ENCODE measurements at regions not wholly inside any gene's neighbourhood (a gene's known extent, or its start where the extent isn't known, plus 50 kb on each side); places are given as distances from the start of the nearest gene placed in this dataset.

DNA sequence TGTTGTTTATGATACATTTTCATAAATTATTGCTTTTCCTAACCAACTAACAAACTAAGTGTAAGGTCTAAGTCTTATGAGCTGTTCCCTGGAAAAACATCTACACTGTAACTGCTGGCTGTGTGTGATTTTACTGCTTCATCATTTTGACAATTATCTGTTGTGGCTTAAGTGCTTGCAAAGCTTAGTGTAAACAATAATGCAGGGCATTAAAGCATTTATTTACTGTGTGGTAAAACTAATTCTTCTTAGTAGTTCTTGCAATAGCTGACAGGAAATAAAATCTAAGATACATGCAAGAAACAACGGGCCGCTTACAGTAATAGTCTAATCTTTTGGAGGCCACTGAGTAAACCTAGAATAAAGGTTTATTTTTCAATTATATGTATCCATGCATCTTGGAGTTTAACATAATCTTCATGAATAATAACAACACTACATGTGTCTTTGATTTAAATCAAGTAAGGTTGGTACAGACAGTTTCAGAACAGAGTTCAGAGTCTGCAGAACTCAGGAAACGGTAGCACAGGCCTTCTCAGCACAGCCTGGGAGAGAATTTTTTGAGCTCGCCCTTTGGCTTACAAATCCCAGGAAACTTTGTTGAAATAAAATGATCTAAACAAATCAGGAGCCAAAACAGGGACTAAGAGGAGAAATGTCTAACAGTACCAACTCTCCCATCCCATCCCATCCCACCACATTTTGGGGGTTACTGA lies 473.1 kb downstream of the NR2F1-AS1 start:
- dilution Hi-C loops (cut with MboI; ENCODE audit: extremely low pct_ligation_motif_present, low sequenced_read_pairs), result no loop called here
- DNase-seq (ENCODE audit: low read depth, low spot score) (no peak), FAIRE-seq (no peak)
- H3K9me3 ChIP-seq (replicated peaks; ENCODE audit: control insufficient read depth, insufficient read depth, low read length), result no peaks in the 10 kb centered on the region
- ChIA-PET CTCF (interaction anchor here (0.8 to 1.2 kb wide), 3 partner anchors 10 to 15 kb away, joined by 3 to 5 read pairs (median 4); no protein-coding TSS in a partner anchor), POLR2A (no interaction called here)
- H2AFZ ChIP-seq (ENCODE audit: low read depth, low read length), result no peak overlapping the region
- no peaks in the 10 kb centered on the region for H4K20me1 ChIP-seq (replicated peaks; ENCODE audit: control insufficient read depth, extremely low read depth, insufficient read depth, low read length)
- TF ChIP-seq POLR2A (IDR thresholded peaks at IDR 0.05; ENCODE audit: low read depth, low read length), result no peak
- no peak for TF ChIP-seq POLR2AphosphoS5 (IDR thresholded peaks at IDR 0.05; ENCODE audit: insufficient read depth, low read depth, low read length)
- no peak for TF ChIP-seq FOS (IDR thresholded peaks at IDR 0.05; ENCODE audit: borderline replicate concordance, insufficient read depth, low read length)
- TF ChIP-seq, protein P1, sequence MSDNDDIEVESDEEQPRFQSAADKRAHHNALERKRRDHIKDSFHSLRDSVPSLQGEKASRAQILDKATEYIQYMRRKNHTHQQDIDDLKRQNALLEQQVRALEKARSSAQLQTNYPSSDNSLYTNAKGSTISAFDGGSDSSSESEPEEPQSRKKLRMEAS (IDR thresholded peaks at IDR 0.05; ENCODE audit: insufficient read depth, insufficient read length), result no peak
- TF ChIP-seq MYC (IDR thresholded peaks at IDR 0.05; ENCODE audit: low read depth, low read length), result no peak
- no peak for TF ChIP-seq GATA2 (IDR thresholded peaks at IDR 0.05; ENCODE audit: insufficient read depth, insufficient read length, low read depth, low read length)
- no peaks in the 10 kb centered on the region for H3K4me1 ChIP-seq (ENCODE audit: control insufficient read depth, extremely low read depth, insufficient read depth, low read length)
- H3K9me1 ChIP-seq (replicated peaks; ENCODE audit: control insufficient read depth, extremely low read depth, insufficient read depth, low read length), result peaks cover 2% of the 10 kb centered on the region
- H3K36me3 ChIP-seq (ENCODE audit: control insufficient read depth in 2 of 2, extremely low read depth in 1 of 2, insufficient read depth in 2 of 2, low read length in 2 of 2), result no peaks in the 10 kb centered on the region
- no peak overlapping the region for H3K27ac ChIP-seq (ENCODE audit: insufficient read depth, low read depth, low read length)
- H3K4me2 ChIP-seq (ENCODE audit: insufficient read depth, low read length), result no peak overlapping the region
- H3K27me3 ChIP-seq (ENCODE audit: control insufficient read depth in 2 of 2, insufficient read depth in 2 of 2, low read length in 2 of 2), result no peaks in the 10 kb centered on the region
- H3K79me2 ChIP-seq (ENCODE audit: control insufficient read depth, insufficient read depth, low read length), result no peaks in the 10 kb centered on the region
- no peak overlapping the region for H3K4me3 ChIP-seq (replicated peaks in 1 of 3; ENCODE audit: insufficient read depth in 1 of 3, low read depth in 1 of 3, low read length in 3 of 3)
- H3K9ac ChIP-seq (replicated peaks; ENCODE audit: extremely low read depth, insufficient read depth, low read length), result no peak overlapping the region
- intact Hi-C loops (cut with micrococcal nuclease), result no loop called here
- BruUV-seq (replicated peaks), result no TSS peak

DNA sequence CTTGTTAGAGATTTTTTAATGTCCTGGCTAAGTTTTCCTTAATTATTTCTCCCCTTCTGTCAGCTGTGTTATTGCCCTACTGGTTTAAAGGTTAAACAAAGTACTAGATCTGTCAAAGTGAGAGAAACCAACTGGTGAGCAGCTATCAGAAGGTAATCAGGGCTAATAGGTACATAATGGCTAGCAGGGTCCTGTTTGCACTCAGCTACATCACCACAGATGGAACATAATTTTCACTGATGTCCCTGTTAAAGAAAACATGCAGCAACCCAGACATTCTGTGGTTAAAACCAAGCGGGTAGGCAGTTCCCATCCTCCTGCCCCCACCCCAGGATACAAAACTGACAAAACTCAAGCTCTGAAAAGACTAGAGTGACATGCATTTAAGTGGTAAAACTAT lies 473.9 kb downstream of the NR2F1-AS1 start:
- H3K4me3 ChIP-seq (replicated peaks in 1 of 3; ENCODE audit: insufficient read depth in 1 of 3, low read depth in 1 of 3, low read length in 3 of 3), result no peak overlapping the region
- no peaks in the 10 kb centered on the region for H3K4me1 ChIP-seq (ENCODE audit: control insufficient read depth, extremely low read depth, insufficient read depth, low read length)
- no peak for DNase-seq (ENCODE audit: low read depth, low spot score)
- H3K9me3 ChIP-seq (replicated peaks; ENCODE audit: control insufficient read depth, insufficient read depth, low read length), result no peaks in the 10 kb centered on the region
- no peak overlapping the region for H3K4me2 ChIP-seq (ENCODE audit: insufficient read depth, low read length)
- no peak overlapping the region for H3K27ac ChIP-seq (ENCODE audit: insufficient read depth, low read depth, low read length)
- H3K36me3 ChIP-seq (ENCODE audit: control insufficient read depth in 2 of 2, extremely low read depth in 1 of 2, insufficient read depth in 2 of 2, low read length in 2 of 2), result no peaks in the 10 kb centered on the region
- dilution Hi-C loops (cut with MboI; ENCODE audit: extremely low pct_ligation_motif_present, low sequenced_read_pairs) (no loop called here), intact Hi-C loops (cut with micrococcal nuclease) (no loop called here)
- H2AFZ ChIP-seq (ENCODE audit: low read depth, low read length), result no peak overlapping the region
- no peak for FAIRE-seq
- no peak for TF ChIP-seq POLR2A (IDR thresholded peaks at IDR 0.05; ENCODE audit: low read depth, low read length)
- TF ChIP-seq GATA2 (IDR thresholded peaks at IDR 0.05; ENCODE audit: insufficient read depth, insufficient read length, low read depth, low read length), result no peak
- TF ChIP-seq FOS (IDR thresholded peaks at IDR 0.05; ENCODE audit: borderline replicate concordance, insufficient read depth, low read length), result no peak
- no peak for TF ChIP-seq POLR2AphosphoS5 (IDR thresholded peaks at IDR 0.05; ENCODE audit: insufficient read depth, low read depth, low read length)
- no peak for TF ChIP-seq EZH2 (IDR thresholded peaks at IDR 0.05; ENCODE audit: borderline replicate concordance, low read depth, low read length, severe bottlenecking)
- TF ChIP-seq, protein P2, sequence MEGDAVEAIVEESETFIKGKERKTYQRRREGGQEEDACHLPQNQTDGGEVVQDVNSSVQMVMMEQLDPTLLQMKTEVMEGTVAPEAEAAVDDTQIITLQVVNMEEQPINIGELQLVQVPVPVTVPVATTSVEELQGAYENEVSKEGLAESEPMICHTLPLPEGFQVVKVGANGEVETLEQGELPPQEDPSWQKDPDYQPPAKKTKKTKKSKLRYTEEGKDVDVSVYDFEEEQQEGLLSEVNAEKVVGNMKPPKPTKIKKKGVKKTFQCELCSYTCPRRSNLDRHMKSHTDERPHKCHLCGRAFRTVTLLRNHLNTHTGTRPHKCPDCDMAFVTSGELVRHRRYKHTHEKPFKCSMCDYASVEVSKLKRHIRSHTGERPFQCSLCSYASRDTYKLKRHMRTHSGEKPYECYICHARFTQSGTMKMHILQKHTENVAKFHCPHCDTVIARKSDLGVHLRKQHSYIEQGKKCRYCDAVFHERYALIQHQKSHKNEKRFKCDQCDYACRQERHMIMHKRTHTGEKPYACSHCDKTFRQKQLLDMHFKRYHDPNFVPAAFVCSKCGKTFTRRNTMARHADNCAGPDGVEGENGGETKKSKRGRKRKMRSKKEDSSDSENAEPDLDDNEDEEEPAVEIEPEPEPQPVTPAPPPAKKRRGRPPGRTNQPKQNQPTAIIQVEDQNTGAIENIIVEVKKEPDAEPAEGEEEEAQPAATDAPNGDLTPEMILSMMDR (IDR thresholded peaks at IDR 0.05; ENCODE audit: extremely low read depth in 1 of 2, insufficient read depth in 1 of 2, low read depth in 1 of 2, low read length in 2 of 2), result no peak
- TF ChIP-seq JUN (IDR thresholded peaks at IDR 0.05; ENCODE audit: borderline replicate concordance, insufficient read depth, insufficient read length, low read depth), result no peak
- no peak for TF ChIP-seq MYC (IDR thresholded peaks at IDR 0.05; ENCODE audit: low read depth, low read length)
- TF ChIP-seq, protein P1 (IDR thresholded peaks at IDR 0.05; ENCODE audit: insufficient read depth, insufficient read length), result no peak
- no peaks in the 10 kb centered on the region for H4K20me1 ChIP-seq (replicated peaks; ENCODE audit: control insufficient read depth, extremely low read depth, insufficient read depth, low read length)
- BruUV-seq (replicated peaks), result no TSS peak
- ChIA-PET CTCF (interaction anchor here (0.9 kb wide), 1 partner anchor 14 kb away, joined by 3 read pairs; no protein-coding TSS in a partner anchor), POLR2A (no interaction called here)
- no peaks in the 10 kb centered on the region for H3K79me2 ChIP-seq (ENCODE audit: control insufficient read depth, insufficient read depth, low read length)
- H3K9ac ChIP-seq (replicated peaks; ENCODE audit: extremely low read depth, insufficient read depth, low read length), result no peak overlapping the region
- H3K9me1 ChIP-seq (replicated peaks; ENCODE audit: control insufficient read depth, extremely low read depth, insufficient read depth, low read length), result peaks cover 2% of the 10 kb centered on the region
- H3K27me3 ChIP-seq (ENCODE audit: control insufficient read depth in 2 of 2, insufficient read depth in 2 of 2, low read length in 2 of 2), result no peaks in the 10 kb centered on the region

All from endothelial cell of umbilical vein (primary cell).